ENCODE measurements at regions not wholly inside any gene's neighbourhood (a gene's known extent, or its start where the extent isn't known, plus 50 kb on each side); places are given as distances from the start of the nearest gene placed in this dataset.

DNA sequence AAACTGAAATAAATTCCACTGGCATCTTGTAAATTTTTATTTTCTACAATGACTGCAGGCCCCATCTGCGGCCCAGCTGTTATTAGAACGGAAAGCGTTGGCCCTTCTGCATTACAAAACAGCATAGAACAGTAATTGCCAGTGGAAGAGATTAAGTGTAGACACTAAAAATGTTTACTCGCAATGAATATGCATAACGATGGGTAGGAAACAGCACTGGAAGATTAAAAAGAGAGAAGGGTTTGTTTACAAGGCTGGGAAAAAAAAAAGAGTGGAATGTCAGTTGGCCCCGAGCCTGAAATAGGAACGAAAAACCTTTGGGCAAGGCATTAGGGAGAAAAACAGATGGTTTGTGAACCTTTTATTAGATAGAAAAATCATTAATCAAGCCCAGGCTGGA lies 275.9 kb upstream of the TCF4 start:
- in situ Hi-C loops (cut with HindIII; ENCODE audit: low pct_unique_long_range_greater_than_20kb, low sequenced_read_pairs) = no loop called here
- DNase-seq (ENCODE audit: low read depth in 1 of 2, low spot score in 1 of 2) = no peak
- TF ChIP-seq JUND (IDR thresholded peaks at IDR 0.05; ENCODE audit: low read depth) = no peak

DNA sequence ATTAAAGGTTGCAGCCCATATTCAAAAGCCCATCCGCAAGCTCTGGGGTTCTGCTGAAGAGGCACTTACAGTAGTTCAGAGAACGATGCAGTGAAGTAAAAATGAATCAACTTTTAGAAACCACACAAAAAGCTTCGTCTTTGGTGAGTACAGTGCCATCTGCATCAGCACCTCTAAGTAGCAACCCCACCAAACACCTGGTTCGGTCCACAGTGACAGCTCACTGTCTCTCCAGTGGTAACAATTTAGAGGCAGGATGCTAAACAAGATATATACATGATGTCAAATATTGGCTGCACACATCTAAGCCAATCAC lies 275.4 kb upstream of the TCF4 start:
- no peak for DNase-seq (ENCODE audit: low read depth in 1 of 2, low spot score in 1 of 2)
- in situ Hi-C loops (cut with HindIII; ENCODE audit: low pct_unique_long_range_greater_than_20kb, low sequenced_read_pairs) = no loop called here
- no peak for TF ChIP-seq JUND (IDR thresholded peaks at IDR 0.05; ENCODE audit: low read depth)

DNA sequence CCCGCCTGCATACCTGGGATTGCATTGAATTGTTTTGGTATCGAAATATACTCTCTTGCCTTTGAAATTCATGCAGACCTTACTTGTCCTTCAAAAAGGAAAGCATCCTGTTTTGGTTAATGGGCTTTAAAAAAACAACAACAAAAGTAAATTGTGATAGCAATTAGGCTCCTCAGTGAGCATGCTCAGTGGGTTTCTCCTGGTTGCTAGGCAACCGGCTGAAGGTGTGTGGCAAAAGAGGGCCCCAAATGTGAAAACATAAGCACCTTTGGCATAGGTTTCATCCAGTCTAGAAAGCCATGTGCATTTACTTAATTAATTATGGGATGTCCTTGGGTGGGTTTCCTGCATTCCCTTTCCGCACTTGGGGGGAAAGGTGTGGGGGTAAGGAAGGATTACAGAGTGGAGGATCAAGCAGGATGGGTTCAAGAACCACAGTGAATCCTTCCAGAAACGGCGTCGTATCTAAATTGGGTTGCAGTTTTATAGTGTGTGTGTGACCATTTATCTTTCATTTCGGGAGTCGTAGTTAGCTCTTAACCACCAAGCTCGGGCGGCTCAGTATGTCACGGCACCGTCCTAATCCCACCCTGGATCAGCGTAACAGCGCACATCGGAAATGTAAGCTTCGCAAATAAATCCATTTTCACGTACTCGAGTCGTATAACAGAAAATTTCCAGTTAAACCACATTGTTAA lies 274.9 kb upstream of the TCF4 start:
- TF ChIP-seq JUND (IDR thresholded peaks at IDR 0.05; ENCODE audit: low read depth) = no peak
- in situ Hi-C loops (cut with HindIII; ENCODE audit: low pct_unique_long_range_greater_than_20kb, low sequenced_read_pairs) = no loop called here
- no peak for DNase-seq (ENCODE audit: low read depth in 1 of 2, low spot score in 1 of 2)

DNA sequence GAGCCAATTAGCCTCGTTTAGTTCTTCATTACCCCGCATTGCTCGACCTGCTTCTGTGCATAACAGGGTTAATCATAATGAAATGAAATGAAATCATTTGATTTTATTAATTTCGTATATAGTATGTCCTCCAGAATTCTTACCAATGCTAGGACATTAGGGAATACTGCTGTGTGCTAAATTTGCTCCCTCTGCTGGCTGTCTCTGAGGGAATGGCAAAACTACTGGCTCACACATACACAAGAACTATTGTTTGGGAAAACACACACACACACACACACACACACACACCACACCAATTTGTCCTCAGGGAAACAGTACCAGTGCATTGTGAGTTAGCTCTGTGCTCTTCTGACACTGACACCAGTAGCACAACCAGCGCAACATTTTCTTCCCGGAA lies 273.3 kb upstream of the TCF4 start:
- no peak for TF ChIP-seq JUND (IDR thresholded peaks at IDR 0.05; ENCODE audit: low read depth)
- peak in 1 of 2 experiments; percentile 58 for DNase-seq (ENCODE audit: low read depth in 1 of 2, low spot score in 1 of 2)
- in situ Hi-C loops (cut with HindIII; ENCODE audit: low pct_unique_long_range_greater_than_20kb, low sequenced_read_pairs) = no loop called here

DNA sequence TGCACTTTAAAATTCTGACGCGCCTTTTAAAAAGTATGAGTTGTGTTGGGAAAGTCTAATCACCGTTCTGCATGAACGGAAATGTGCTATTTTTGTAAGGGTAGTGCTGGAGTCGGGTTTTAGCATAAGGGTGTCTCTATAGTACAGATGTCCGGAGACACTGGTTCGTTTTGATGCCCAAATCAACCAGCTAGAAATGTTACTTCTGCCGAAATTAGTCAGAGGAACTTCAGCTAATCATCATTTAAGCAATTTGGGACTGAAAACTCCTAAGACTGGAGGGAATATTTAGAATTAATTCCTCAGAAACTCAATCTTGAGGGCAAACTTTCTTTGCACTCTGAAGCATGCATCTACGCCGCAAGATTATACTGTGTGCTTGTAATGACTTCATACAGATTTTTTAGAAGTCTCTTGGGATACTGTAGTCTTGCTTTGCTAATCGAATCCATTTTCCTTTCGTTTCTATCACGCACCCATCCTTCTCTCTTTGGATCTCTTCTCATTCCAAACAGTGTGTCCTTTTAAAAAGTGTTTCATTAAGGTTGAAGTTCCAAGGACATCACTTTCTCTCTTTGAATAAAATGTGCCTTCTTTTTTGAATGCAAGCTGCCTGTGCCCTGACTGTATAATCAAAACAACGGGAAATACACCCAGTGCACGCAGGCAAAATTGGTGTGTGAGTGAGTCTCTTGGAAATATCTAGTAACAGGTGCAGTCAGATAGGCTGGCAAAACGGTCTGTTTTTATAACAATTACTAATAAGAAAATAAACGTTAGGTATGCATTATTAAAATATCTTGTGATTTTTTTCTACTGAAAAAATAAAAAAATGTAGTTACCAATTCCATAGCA lies 270.9 kb upstream of the TCF4 start:
- no peak for DNase-seq (ENCODE audit: low read depth in 1 of 2, low spot score in 1 of 2)
- no peak for TF ChIP-seq JUND (IDR thresholded peaks at IDR 0.05; ENCODE audit: low read depth)
- in situ Hi-C loops (cut with HindIII; ENCODE audit: low pct_unique_long_range_greater_than_20kb, low sequenced_read_pairs) = no loop called here

DNA sequence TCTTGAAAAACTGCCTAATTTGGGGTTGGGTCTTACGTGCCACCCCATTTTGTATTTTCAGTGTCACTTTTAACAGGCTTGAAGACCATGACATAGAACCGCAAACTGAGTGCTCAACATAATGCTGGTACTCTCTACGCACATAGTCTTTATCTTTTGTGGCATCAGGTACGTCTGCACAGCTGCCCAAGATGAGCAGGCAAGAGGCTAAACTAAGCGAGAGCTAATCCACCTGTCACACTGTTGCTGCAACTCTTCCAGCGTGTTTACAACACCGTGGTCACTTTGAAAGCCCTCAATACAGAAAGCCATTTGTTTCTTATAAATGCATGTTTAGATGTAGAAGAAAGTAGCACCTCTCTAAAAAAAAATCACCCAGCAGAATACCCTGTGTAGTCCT lies 270.0 kb upstream of the TCF4 start:
- in situ Hi-C loops (cut with HindIII; ENCODE audit: low pct_unique_long_range_greater_than_20kb, low sequenced_read_pairs) = no loop called here
- no peak for TF ChIP-seq JUND (IDR thresholded peaks at IDR 0.05; ENCODE audit: low read depth)
- no peak for DNase-seq (ENCODE audit: low read depth in 1 of 2, low spot score in 1 of 2)

DNA sequence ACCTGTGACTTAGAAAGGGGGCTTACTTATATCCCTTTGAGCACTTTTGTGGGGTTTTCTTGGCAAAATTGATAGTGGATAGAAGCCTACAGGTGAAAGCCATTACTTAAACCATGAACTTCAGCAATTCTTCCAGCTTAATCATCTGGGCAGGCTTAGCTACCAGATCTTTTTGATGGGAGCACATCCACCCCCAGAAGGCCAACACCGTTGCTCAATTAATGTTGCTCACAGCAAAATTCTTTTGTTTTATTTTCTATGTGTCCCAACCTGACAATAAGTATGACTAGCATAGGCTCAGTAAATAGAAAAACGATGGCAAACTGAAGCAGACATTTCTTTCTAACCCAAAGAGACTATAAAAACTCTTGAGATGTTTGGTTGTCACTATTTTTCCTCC lies 269.4 kb upstream of the TCF4 start:
- no peak for TF ChIP-seq JUND (IDR thresholded peaks at IDR 0.05; ENCODE audit: low read depth)
- in situ Hi-C loops (cut with HindIII; ENCODE audit: low pct_unique_long_range_greater_than_20kb, low sequenced_read_pairs) = no loop called here

DNA sequence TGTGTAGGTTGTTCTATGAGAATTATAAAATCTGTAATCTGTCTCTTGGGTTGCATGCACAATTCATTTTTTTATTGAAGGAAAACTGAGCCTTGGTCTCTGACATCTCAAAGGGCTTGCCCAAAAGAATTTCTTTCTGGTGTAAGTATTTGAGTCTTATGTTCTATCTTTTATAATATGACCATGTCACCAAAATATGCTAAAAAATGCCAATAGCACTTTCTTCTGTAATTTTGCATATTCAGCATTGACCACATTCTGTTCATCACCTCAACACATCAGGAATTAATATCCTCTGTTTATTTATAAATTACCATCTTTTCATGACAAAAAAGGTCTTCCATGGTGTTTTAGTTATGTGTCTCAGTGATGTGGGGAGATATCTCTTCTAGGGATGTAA lies 268.7 kb upstream of the TCF4 start:
- no peak for DNase-seq (ENCODE audit: low read depth in 1 of 2, low spot score in 1 of 2)
- no peak for TF ChIP-seq JUND (IDR thresholded peaks at IDR 0.05; ENCODE audit: low read depth)
- in situ Hi-C loops (cut with HindIII; ENCODE audit: low pct_unique_long_range_greater_than_20kb, low sequenced_read_pairs) = no loop called here

More for the DNA sequence above, 269.4 kb upstream of the TCF4 start:
- DNase-seq (ENCODE audit: low read depth in 1 of 2, low spot score in 1 of 2) = no peak

DNA sequence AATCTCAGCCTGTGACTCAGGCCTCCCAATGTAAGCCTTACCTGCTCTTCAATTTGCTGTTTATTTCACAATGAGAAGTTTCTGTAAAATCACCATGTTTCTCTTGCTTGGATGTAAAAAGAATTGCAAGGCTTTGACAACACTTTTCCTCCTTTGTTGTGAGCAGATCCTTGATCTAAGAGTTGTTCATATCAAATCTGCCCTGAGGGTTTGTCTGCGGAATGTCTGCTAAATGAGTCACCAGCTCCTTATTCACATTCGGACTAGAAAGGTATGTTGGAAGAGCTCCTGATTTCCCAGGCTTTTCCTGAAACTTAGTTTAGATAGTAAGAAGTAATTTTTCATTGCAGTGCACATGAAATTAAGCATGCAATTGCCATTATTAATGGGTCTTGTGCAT lies 268.2 kb upstream of the TCF4 start:
- in situ Hi-C loops (cut with HindIII; ENCODE audit: low pct_unique_long_range_greater_than_20kb, low sequenced_read_pairs) = no loop called here
- DNase-seq (ENCODE audit: low read depth in 1 of 2, low spot score in 1 of 2) = peak in 1 of 2 experiments; percentile 56
- 0 out of 2 replicates have a peak, but pooled peaks have one; percentile 21 for TF ChIP-seq JUND (IDR thresholded peaks at IDR 0.05; ENCODE audit: low read depth)

DNA sequence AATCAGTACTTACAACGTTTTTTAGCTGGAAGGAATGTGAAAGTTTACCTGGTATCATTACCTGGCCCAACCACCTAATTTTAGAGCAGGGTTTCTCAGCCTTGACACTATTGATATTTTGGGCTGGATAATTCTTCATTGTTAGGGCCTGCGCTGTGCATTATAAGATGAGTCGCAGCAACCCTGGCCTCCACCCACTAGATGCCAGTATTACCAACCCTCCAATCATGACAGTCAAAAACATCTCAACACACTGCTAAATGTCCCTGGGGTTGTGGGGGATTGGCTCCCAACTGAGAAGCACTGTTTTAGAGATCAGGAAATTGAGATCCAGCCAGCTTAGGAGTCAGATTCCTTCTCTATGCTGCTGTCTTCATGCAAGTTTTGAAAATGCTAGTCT lies 265.3 kb upstream of the TCF4 start:
- DNase-seq (ENCODE audit: low read depth in 1 of 2, low spot score in 1 of 2) = no peak
- in situ Hi-C loops (cut with HindIII; ENCODE audit: low pct_unique_long_range_greater_than_20kb, low sequenced_read_pairs) = no loop called here
- TF ChIP-seq JUND (IDR thresholded peaks at IDR 0.05; ENCODE audit: low read depth) = no peak

DNA sequence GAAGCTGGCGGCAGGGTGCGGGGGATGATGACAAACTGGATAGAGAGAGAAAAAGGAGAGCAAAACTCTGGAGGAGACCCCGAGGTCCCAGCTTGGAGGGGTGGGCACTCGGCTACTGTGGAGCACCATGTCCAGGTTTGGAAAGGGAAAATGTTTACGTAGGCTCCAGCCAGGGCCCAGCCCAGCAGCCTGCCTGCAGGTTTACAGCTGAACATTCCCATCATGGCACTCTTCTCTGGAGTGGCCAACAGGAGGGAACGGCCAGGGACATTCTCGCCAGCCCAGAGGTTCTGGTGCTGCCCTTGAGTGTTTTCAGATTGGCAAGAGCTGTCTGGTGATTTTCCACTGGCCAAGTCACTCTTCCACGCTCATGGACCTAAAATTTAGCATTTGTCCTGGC lies 262.9 kb upstream of the TCF4 start:
- no peak for TF ChIP-seq JUND (IDR thresholded peaks at IDR 0.05; ENCODE audit: low read depth)
- in situ Hi-C loops (cut with HindIII; ENCODE audit: low pct_unique_long_range_greater_than_20kb, low sequenced_read_pairs) = no loop called here
- no peak for DNase-seq (ENCODE audit: low read depth in 1 of 2, low spot score in 1 of 2)

DNA sequence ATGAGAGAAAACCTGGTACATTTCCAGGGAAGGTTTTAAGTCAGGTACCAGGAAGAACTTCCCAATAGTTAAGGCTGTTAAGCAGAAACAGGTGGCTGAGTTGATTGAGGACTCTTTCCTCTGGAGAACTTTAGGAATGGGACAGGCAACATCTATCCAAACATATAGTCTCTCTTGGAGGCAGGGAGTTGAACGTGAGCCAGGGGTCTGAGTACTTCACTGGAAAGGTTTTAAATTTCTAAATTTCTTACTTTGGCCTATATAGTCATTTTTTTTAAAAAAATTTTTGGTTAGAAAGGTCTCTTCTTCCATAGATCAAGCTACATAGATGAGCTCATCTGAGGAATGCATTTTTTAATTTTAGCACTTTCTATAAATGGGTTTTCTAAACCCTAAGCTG lies 261.4 kb upstream of the TCF4 start:
- no peak for TF ChIP-seq JUND (IDR thresholded peaks at IDR 0.05; ENCODE audit: low read depth)
- DNase-seq (ENCODE audit: low read depth in 1 of 2, low spot score in 1 of 2) = no peak
- in situ Hi-C loops (cut with HindIII; ENCODE audit: low pct_unique_long_range_greater_than_20kb, low sequenced_read_pairs) = no loop called here

DNA sequence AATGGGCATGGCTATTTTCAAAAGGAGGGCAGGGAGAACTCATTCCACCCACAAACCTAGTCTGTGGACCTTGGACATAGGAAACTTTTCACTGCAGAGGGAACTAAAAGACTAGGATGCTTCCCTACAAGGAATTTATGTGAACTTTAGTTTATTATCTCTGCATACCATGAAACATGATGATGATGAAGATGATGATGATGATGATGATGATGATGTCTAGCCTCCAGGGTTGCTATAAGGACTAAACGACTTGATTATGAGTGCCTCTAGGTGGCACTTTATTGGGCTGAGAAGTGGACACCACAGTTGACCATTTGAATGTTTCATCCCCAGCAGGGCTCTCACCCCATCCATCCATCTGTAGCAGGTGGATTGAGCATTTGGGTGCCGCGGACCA lies 260.0 kb upstream of the TCF4 start:
- no peak for TF ChIP-seq JUND (IDR thresholded peaks at IDR 0.05; ENCODE audit: low read depth)
- no peak for DNase-seq (ENCODE audit: low read depth in 1 of 2, low spot score in 1 of 2)
- in situ Hi-C loops (cut with HindIII; ENCODE audit: low pct_unique_long_range_greater_than_20kb, low sequenced_read_pairs) = no loop called here
